ENCODE measurements at regions not wholly inside any gene's neighbourhood (a gene's known extent, or its start where the extent isn't known, plus 50 kb on each side); places are given as distances from the start of the nearest gene placed in this dataset.
"Not testable (repeated sequence)": the region's sequence is repeated elsewhere in the genome, so short reads cannot be mapped to it uniquely, and the experiment has no call there.

DNA sequence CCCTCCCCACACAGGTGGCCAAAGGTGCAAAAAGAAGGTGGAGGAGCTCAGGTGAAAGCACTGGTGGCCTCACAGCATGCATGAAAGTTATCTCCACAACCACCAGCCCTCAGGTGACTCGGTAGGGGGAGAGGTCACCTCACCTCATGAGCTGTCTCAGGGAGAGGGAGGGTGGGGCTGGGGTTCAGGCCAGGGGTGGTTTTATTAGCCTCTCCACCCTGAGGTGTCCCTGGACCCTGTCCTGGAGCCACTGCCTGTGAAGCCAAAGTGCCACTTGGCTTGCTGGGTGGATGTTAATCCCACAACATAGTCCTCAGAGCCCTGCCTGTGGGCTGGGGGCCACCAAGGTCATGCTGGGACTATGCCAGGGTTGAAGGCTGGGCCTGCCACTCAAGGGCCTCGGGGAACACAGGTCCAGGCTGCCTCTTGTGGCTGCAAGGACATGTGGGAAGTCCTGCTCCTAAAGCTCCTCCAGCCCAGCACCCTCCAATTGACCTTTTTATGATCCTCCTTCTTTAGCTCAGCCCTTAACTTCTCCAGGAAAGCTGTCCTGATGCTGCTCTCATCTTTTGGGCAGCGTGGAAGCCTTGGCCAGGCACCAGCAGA is 83.8 kb downstream of the MALL start:
- TF ChIP-seq, protein P1, sequence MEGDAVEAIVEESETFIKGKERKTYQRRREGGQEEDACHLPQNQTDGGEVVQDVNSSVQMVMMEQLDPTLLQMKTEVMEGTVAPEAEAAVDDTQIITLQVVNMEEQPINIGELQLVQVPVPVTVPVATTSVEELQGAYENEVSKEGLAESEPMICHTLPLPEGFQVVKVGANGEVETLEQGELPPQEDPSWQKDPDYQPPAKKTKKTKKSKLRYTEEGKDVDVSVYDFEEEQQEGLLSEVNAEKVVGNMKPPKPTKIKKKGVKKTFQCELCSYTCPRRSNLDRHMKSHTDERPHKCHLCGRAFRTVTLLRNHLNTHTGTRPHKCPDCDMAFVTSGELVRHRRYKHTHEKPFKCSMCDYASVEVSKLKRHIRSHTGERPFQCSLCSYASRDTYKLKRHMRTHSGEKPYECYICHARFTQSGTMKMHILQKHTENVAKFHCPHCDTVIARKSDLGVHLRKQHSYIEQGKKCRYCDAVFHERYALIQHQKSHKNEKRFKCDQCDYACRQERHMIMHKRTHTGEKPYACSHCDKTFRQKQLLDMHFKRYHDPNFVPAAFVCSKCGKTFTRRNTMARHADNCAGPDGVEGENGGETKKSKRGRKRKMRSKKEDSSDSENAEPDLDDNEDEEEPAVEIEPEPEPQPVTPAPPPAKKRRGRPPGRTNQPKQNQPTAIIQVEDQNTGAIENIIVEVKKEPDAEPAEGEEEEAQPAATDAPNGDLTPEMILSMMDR (IDR thresholded peaks at IDR 0.05), result not testable (repeated sequence)
- TF ChIP-seq POLR2A (IDR thresholded peaks at IDR 0.05), result not testable (repeated sequence)
